Fibroblast of mammary gland (primary cell): ENCODE measurements at regions not wholly inside any gene's neighbourhood (a gene's known extent, or its start where the extent isn't known, plus 50 kb on each side); places are given as distances from the start of the nearest gene placed in this dataset.

Source experiments
- DNase-seq: peaks from one replicate; pipeline ENCODE4 v3.0.0-alpha.2; 2010; ENCODE audit warnings: low read depth
- H3K4me3 ChIP-seq: 2 replicates; pipeline ENCODE4 v1.5.1; 2011; ENCODE audit warnings: low read depth, mild to moderate bottlenecking, low read length, moderate library complexity; ENCODE audit not compliant: control insufficient read depth
- TF ChIP-seq, protein P1 (sequence below): conservative IDR thresholded peaks from 2 replicates; pipeline ENCODE4 v1.5.1; 2011; ENCODE audit warnings: low read depth, low read length, inconsistent platforms; ENCODE audit not compliant: control insufficient read depth, insufficient read depth

DNA sequence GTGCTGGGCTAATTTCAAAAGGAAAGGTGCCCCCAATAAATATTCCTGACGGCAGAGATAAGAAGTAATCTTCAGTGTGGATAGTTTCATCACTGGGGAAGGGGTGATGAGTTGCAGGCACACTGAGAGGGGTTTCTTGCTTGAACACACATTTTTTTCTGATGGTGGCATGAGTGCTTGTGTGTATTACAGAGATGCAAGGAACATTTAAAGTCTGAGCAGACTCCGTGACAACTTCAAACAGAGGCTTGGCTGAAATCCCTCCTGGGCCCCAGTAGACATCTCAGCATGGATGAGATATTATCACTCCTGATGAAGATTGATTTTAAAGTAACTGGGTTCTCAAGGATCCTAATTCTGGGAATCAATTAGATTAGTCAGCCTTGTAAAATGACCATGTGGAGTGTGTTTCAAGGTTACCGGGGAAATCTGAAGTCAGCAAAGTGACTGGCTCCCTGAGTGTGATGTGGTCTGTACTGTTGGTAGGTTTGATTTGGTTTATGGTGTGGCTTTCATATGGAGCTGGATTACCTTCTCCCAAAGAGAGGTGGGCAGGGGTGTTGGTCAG lies 435.8 kb upstream of the EEF2KMT start:
- TF ChIP-seq, protein P1, sequence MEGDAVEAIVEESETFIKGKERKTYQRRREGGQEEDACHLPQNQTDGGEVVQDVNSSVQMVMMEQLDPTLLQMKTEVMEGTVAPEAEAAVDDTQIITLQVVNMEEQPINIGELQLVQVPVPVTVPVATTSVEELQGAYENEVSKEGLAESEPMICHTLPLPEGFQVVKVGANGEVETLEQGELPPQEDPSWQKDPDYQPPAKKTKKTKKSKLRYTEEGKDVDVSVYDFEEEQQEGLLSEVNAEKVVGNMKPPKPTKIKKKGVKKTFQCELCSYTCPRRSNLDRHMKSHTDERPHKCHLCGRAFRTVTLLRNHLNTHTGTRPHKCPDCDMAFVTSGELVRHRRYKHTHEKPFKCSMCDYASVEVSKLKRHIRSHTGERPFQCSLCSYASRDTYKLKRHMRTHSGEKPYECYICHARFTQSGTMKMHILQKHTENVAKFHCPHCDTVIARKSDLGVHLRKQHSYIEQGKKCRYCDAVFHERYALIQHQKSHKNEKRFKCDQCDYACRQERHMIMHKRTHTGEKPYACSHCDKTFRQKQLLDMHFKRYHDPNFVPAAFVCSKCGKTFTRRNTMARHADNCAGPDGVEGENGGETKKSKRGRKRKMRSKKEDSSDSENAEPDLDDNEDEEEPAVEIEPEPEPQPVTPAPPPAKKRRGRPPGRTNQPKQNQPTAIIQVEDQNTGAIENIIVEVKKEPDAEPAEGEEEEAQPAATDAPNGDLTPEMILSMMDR = no peak

DNA sequence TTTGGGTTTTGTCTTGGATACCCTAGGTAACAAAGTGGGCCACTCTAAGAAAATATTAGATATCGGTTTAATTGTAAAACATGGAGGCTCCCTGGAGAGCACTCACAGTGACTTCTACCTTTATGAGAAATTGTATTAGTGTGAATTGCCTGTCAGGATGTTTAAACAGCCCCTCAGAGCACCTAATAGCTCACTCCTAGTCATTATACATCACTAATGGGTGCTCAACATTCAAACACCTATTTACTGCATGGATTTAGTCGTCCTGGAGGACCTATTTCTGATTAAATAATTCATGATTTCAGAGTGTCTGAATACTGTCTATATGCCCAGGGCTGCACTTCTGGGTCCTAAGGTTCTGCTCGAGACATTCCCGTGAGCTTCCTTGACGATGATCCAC lies 430.2 kb upstream of the EEF2KMT start:
- no peak overlapping the region for H3K4me3 ChIP-seq
- DNase-seq = no peak
- TF ChIP-seq, protein P1 = no peak

More for the DNA sequence above, 435.8 kb upstream of the EEF2KMT start:
- DNase-seq = no peak
- H3K4me3 ChIP-seq = no peak overlapping the region

DNA sequence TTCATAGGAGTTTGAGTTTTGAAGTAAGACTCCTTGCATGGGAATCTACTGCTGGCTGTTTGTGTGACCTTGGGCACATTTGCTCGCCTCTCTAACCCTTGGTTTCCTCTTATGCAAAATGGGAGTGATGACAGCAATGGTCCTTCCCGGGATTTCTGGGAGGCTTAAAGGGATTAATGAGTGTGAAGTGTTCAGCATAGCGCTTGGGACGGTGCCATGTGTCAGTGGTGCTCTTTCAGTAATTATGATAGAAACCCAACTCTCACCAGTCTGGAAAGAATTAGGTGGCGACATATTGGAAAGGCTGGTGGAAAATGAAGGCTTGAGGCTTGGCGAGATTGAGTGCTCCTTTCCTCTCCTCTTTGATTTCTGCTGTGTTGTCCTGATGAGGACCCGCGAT lies 429.2 kb upstream of the EEF2KMT start:
- DNase-seq = no peak
- H3K4me3 ChIP-seq = no peak overlapping the region
- TF ChIP-seq, protein P1 = no peak

DNA sequence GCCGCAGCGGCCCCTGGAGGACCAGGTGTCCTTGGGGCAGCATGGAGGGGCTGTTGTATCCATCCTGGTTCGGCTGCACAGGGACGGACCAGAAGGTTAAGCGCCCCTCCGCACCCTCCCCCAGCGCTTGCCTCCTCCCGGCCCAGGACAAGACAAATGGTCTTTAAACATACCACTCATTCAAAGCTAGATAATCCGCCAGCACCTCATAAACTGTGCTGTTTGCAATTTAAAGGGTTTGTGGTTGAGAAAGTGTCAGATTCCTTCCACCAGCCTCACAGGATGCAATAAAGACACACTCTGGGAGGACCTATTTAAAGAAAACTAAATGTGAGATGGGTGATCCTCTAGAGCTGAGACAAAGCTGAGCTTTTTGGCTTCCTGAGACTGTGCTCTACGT lies 426.2 kb upstream of the EEF2KMT start:
- DNase-seq = no peak
- TF ChIP-seq, protein P1 = no peak
- H3K4me3 ChIP-seq = no peak overlapping the region

DNA sequence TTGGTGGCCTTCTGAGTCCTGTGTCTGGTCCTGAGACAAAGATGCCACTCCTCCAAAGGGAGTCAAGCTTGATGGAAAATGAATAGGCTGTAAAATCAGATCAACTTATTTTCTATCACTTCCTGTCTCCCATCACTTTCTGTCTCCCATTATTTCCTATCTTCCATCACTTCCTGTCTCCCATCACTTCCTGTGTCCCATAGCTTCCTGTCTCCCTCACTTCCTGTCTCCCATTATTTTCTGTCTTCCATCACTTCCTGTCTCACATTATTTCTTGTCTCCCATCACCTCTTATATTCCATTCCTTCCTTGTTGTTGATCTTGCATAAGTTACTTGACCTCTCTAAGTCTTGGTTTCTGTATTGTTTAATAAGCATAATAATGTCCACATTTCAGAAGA lies 418.5 kb upstream of the EEF2KMT start:
- DNase-seq = no peak
- TF ChIP-seq, protein P1 = no peak
- H3K4me3 ChIP-seq = no peak overlapping the region

DNA sequence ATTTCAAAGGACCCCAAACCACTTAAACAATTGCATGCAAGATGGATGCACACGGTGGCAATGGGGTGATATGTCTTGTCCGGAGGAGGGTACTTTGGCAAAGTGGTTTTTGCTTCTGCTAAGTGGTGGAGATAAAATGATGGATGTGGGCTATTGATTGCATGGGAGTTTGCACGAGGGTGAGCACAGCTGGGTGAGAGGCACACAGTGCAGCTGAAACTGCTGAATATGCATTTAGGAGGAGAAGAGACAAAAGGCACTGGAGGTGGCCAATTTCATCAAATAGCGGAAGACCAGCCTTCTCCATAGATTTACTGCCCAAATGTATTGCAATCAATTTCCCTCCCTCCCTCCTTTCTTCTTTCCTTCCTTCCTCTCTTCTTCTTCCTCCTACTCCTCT lies 414.4 kb upstream of the EEF2KMT start:
- TF ChIP-seq, protein P1 = no peak
- H3K4me3 ChIP-seq = no peak overlapping the region
- no peak for DNase-seq
